CD4-positive, alpha-beta T cell treated with Interleukin-10 for 1 hour (primary cell): ENCODE measurements at regions not wholly inside any gene's neighbourhood (a gene's known extent, or its start where the extent isn't known, plus 50 kb on each side); places are given as distances from the start of the nearest gene placed in this dataset.

Source experiments
- DNase-seq: peaks from one replicate; pipeline ENCODE4 v3.0.0-alpha.2; 2020

GRCh38 chr5:165504674-165505073 lies 1999.3 kb downstream of the MAT2B start:
- no peak for DNase-seq

- DNase-seq: no peak
Measured at GRCh38 chr5:165508286-165508685, 2002.9 kb downstream of the MAT2B start.

- no peak for DNase-seq
Measured at GRCh38 chr5:165508861-165509260, 2003.4 kb downstream of the MAT2B start.

- no peak for DNase-seq
Measured at GRCh38 chr5:165521816-165522610, 2016.6 kb downstream of the MAT2B start.

GRCh38 chr5:165525271-165525670 lies 2019.9 kb downstream of the MAT2B start:
- DNase-seq: no peak

- no peak for DNase-seq
Measured at GRCh38 chr5:165526357-165526756, 2020.9 kb downstream of the MAT2B start.

GRCh38 chr5:165527577-165527976 lies 2022.2 kb downstream of the MAT2B start:
- DNase-seq: no peak

GRCh38 chr5:165538065-165538464 lies 2032.6 kb downstream of the MAT2B start:
- DNase-seq: no peak

- DNase-seq: no peak
Measured at GRCh38 chr5:165559645-165560044, 2054.2 kb downstream of the MAT2B start.

GRCh38 chr5:165560648-165561047 lies 2055.2 kb downstream of the MAT2B start:
- DNase-seq: no peak

- DNase-seq: no peak
Measured at GRCh38 chr5:165565911-165566310, 2060.5 kb downstream of the MAT2B start.

- no peak for DNase-seq
Measured at GRCh38 chr5:165569551-165569950, 2064.1 kb downstream of the MAT2B start.

- no peak for DNase-seq
Measured at GRCh38 chr5:165573445-165573844, 2068.0 kb downstream of the MAT2B start.

GRCh38 chr5:165574100-165574499 lies 2068.7 kb downstream of the MAT2B start:
- no peak for DNase-seq

GRCh38 chr5:165576678-165577275 lies 2071.4 kb downstream of the MAT2B start:
- DNase-seq: no peak

GRCh38 chr5:165579911-165580310 lies 2074.5 kb downstream of the MAT2B start:
- DNase-seq: no peak

- no peak for DNase-seq
Measured at GRCh38 chr5:165594693-165595092, 2089.3 kb downstream of the MAT2B start.

- DNase-seq: no peak
Measured at GRCh38 chr5:165602529-165602928, 2097.1 kb downstream of the MAT2B start.

GRCh38 chr5:165607026-165607425 lies 2101.6 kb downstream of the MAT2B start:
- DNase-seq: no peak

- no peak for DNase-seq
Measured at GRCh38 chr5:165609871-165610270, 2104.5 kb downstream of the MAT2B start.

GRCh38 chr5:165616490-165617405 lies 2111.3 kb downstream of the MAT2B start:
- DNase-seq: no peak

GRCh38 chr5:165617491-165617890 lies 2112.1 kb downstream of the MAT2B start:
- DNase-seq: no peak

GRCh38 chr5:165620394-165620793 lies 2115.0 kb downstream of the MAT2B start:
- no peak for DNase-seq
